Posterior vena cava (tissue), 2 donors: ENCODE measurements at regions not wholly inside any gene's neighbourhood (a gene's known extent, or its start where the extent isn't known, plus 50 kb on each side); places are given as distances from the start of the nearest gene placed in this dataset.
A peak's percentile ranks its signal among the peaks of the same experiment; 100 is the strongest.
"Not testable (repeated sequence)": the region's sequence is repeated elsewhere in the genome, so short reads cannot be mapped to it uniquely, and the experiment has no call there.

Experiments used
- DNase-seq: peaks from one replicate; pipeline ENCODE4 v3.0.0-alpha.2; 2020; ENCODE audit warnings: low spot score
- intact Hi-C, 2 donors: fragments of 100-400 bp; cut with DNase I; formaldehyde crosslinking; loops; one replicate each; pipeline versions ENCODE4 v1.14.1 to v1.14.2; 2022 to 2023
- donor health status: DM: yes; HTN: yes; CAD: no.
- donor health status: DM: yes; HTN: yes; CAD: no.

DNA sequence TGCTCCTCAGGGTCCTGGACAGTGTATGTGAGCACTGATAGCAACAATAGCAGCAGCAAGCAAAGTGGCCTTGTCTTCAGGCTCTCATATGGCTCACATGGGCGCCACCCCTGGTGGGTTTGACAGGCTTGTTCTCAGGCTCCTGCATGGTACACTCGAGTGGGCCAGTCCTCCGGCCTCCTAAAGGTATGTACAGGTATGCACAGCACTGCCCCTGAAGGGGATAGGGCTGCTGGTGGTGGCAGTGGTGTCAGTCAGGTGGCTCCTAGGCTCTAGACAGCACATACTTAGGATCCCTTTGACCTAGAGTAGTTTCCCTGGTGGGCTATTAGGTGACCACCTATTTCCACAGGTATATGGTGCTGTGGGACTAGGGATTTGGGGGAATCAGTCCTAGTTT, 79.8 kb downstream of the LGALS9B start:
- intact Hi-C loops, DNase-seq: not testable (repeated sequence)

DNA sequence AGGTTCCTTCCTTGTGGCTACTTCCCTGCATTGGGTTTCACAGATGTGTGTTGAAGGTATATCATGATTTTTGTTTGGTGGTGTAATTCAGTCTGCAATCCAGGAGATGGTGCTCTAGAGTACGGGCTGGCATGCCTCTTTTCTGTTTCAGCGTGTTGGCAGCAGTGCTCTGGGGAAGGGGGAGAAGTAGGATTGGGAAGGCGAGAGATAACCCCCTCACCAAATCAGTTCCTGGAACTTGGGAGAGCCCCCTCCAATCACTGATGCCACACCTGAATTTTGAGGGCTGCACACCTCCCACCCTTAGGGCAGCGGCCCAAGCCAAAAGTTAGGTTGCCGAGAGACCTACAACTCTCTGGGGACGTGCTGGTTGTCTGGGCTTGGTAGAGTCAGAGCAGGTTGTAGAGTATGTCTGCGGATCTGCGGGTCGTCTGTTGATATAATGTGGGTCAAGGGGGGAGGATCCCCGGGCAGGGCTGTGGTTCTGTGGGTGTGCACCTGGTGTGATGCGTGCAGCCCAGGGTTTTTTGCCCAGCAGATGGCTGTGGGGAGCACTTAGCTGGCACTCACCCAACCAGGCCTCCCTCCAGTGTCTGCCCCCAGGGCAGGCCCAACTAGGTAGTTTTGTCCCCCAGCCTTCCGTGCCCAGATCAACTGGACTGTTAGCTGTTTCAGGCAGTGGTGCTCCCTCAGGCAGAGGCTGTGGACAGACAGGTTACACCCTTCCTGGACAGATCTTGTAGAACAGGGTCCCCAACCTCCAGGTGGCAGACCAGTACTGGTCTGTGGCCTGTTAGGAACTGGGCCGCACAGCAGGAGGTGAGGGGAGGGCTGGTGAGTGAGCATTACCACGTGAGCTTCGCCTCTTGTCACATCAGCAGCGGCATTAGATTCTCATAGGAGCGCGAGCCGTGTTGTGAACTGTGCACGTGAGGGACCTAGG, 85.7 kb downstream of the LGALS9B start:
- peak; percentile 45 for DNase-seq
- intact Hi-C loops = not testable (repeated sequence)

DNA sequence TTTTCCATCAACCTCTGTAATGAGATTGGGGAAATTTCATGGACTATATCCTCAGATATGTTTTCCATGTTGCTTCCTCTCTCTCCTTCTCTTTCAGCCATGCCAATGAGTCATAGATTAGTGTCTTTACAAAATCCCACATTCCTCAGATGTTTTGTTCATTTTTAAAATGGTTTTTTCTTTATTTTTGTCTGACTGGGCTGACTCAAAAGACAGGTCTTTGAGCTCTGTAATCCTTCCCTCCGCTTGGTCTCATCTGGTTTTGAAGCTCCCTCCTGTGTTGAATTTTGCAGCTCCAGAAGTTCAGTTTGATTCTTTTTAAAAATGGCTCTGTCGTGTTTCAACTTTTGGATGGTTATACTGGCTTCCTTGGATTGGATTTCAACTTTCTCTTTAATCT, 86.7 kb downstream of the LGALS9B start:
- DNase-seq, intact Hi-C loops: not testable (repeated sequence)

DNA sequence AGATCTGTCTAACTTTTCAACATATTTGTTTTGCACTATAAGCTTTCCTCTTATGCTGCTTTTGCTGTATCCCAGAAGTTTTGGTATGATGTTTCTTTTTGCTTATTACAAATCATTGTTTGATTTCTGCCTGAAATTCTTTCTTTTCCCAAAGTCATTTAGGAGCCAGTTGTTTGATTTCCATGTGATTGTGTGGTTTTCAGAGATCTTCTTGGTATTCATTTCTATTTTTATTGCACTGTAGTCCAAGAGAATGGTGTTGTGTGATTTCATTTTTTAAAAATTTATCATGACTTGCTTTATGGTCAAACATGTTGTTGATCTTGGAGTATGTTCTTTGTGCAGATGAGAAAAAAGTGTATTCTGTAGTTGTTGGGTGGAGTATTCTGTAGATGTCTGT, 88.1 kb downstream of the LGALS9B start:
- DNase-seq, intact Hi-C loops: not testable (repeated sequence)

DNA sequence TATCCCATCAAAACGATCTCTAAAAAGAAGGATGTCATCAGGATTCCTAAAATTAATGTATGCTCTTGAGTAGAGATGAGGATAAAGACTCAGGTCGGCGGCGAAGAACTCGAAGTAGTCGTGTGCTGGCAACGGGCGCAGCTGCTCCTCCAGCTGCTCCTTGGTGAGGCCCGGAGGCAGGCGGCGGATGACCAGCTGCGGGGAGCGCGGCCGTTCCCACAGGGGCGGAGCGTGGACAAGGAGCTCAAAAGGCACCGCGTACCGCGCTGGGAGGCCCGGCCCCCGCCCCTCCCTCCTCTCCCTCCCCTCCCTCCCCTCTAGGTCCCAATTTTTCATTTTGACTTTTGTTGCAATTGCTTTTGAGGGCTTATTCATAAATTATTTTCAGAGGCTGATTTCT, 90.7 kb downstream of the LGALS9B start:
- DNase-seq, intact Hi-C loops: not testable (repeated sequence)

DNA sequence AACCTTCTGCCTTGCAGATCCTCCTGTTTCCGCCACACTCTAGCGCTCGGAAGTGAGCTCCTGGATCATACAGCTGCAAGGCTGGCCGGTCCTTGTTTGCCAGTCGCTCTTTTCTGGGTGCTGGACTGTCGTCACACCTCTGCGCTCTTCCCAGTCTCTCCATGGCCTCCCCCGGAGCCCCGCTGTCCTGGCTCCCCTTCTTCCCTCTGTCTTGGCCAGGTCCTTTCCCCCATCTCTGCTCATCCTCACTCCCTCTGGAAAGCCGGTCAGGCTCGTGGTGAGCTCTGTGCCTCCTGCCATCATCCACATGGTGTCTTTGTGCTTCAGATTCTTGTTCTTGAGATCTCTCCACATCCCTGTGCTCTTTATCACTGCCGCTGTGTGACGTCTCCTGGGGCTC, 91.6 kb downstream of the LGALS9B start:
- DNase-seq, intact Hi-C loops: not testable (repeated sequence)
